WTC11 (cell line): ENCODE measurements at regions not wholly inside any gene's neighbourhood (a gene's known extent, or its start where the extent isn't known, plus 50 kb on each side); places are given as distances from the start of the nearest gene placed in this dataset.
"Not testable (repeated sequence)": the region's sequence is repeated elsewhere in the genome, so short reads cannot be mapped to it uniquely, and the experiment has no call there.

Experiments used
- SOX15 ChIP-seq: fragments of 250-450 bp; sonication (Bioruptor Pico); IDR thresholded peaks from 2 replicates; pipeline ENCODE4 v1.9.0; 2021; ENCODE audit warnings: mild to moderate bottlenecking
- SP1 ChIP-seq: sonication (generic); formaldehyde crosslinking; conservative IDR thresholded peaks from 2 replicates; pipeline ENCODE4 v1.8.1; 2022; ENCODE audit warnings: missing genetic modification reagents
- TEAD4 ChIP-seq: sonication (generic); formaldehyde crosslinking; IDR thresholded peaks from 2 replicates; pipeline ENCODE4 v1.8.0; 2022; ENCODE audit warnings: mild to moderate bottlenecking, missing genetic modification reagents
- TF ChIP-seq, protein P1 (sequence below): fragments of 200-600 bp; IDR thresholded peaks from 2 replicates; pipeline ENCODE4 v1.8.0; 2022; ENCODE audit warnings: antibody characterized with exemption
- TF ChIP-seq, protein P2 (sequence below): sonication (generic); formaldehyde crosslinking; IDR thresholded peaks from 2 replicates; pipeline ENCODE4 v1.8.1; 2022; ENCODE audit warnings: low read depth, missing genetic modification reagents, borderline replicate concordance
- TF ChIP-seq, protein P3 (sequence below): sonication (generic); formaldehyde crosslinking; IDR thresholded peaks from 2 replicates; pipeline ENCODE4 v1.8.0; 2022; ENCODE audit warnings: mild to moderate bottlenecking, missing genetic modification reagents
- TF ChIP-seq, protein P4 (sequence below): sonication (generic); formaldehyde crosslinking; conservative IDR thresholded peaks from 2 replicates; pipeline ENCODE4 v1.8.1; 2022; ENCODE audit warnings: mild to moderate bottlenecking, missing genetic modification reagents
- TF ChIP-seq, protein P5 (sequence below): fragments of 250-450 bp; sonication (Bioruptor Pico); IDR thresholded peaks from 2 replicates; pipeline ENCODE4 v2.1.2; 2022; ENCODE audit warnings: mild to moderate bottlenecking, moderate library complexity

DNA sequence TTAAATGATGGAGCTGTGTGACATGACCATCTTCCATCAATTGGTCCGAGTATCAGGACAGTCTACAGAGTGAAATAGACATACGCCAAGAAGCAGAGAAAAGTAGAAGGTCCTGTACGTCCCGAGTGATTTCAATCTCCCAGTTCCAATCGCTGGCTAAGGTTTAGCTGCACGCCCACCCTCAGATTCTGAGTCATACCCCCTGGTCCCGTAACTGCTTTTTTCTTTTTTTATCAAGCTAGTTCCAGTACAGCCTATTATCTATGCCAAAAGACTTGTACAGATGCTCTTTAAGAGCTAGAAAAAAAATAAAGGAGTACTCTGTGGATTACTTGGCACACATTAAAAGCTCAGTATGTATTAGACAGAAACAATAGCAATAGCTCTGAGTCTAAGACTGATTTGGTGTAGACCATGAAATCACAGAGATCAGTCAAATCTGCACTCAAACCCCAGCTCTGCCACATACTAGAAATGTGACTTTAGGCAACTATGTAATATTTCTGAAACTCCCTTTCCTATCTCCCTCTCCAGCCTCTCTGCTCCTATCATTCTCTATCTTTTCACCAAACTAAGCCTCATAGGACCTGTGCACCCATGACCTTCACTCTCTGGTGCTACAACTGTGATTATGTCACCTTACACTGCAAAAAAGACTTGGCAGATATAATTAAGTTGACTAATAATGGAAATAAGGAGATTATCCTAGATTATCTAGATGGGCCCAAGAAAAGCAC is 63.0 kb upstream of the SRRM3 start:
- TF ChIP-seq, protein P1, sequence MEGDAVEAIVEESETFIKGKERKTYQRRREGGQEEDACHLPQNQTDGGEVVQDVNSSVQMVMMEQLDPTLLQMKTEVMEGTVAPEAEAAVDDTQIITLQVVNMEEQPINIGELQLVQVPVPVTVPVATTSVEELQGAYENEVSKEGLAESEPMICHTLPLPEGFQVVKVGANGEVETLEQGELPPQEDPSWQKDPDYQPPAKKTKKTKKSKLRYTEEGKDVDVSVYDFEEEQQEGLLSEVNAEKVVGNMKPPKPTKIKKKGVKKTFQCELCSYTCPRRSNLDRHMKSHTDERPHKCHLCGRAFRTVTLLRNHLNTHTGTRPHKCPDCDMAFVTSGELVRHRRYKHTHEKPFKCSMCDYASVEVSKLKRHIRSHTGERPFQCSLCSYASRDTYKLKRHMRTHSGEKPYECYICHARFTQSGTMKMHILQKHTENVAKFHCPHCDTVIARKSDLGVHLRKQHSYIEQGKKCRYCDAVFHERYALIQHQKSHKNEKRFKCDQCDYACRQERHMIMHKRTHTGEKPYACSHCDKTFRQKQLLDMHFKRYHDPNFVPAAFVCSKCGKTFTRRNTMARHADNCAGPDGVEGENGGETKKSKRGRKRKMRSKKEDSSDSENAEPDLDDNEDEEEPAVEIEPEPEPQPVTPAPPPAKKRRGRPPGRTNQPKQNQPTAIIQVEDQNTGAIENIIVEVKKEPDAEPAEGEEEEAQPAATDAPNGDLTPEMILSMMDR, result not testable (repeated sequence)
- not testable (repeated sequence) for TF ChIP-seq SP1, SOX15, TEAD4 (CRISPR knock-in tag)
- TF ChIP-seq, protein P2, sequence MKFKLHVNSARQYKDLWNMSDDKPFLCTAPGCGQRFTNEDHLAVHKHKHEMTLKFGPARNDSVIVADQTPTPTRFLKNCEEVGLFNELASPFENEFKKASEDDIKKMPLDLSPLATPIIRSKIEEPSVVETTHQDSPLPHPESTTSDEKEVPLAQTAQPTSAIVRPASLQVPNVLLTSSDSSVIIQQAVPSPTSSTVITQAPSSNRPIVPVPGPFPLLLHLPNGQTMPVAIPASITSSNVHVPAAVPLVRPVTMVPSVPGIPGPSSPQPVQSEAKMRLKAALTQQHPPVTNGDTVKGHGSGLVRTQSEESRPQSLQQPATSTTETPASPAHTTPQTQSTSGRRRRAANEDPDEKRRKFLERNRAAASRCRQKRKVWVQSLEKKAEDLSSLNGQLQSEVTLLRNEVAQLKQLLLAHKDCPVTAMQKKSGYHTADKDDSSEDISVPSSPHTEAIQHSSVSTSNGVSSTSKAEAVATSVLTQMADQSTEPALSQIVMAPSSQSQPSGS (CRISPR knock-in tag), result not testable (repeated sequence)
- TF ChIP-seq, protein P3, sequence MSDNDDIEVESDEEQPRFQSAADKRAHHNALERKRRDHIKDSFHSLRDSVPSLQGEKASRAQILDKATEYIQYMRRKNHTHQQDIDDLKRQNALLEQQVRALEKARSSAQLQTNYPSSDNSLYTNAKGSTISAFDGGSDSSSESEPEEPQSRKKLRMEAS (CRISPR knock-in tag), result not testable (repeated sequence)
- TF ChIP-seq, protein P4, sequence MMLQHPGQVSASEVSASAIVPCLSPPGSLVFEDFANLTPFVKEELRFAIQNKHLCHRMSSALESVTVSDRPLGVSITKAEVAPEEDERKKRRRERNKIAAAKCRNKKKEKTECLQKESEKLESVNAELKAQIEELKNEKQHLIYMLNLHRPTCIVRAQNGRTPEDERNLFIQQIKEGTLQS (CRISPR knock-in tag), result not testable (repeated sequence)
- TF ChIP-seq, protein P5, sequence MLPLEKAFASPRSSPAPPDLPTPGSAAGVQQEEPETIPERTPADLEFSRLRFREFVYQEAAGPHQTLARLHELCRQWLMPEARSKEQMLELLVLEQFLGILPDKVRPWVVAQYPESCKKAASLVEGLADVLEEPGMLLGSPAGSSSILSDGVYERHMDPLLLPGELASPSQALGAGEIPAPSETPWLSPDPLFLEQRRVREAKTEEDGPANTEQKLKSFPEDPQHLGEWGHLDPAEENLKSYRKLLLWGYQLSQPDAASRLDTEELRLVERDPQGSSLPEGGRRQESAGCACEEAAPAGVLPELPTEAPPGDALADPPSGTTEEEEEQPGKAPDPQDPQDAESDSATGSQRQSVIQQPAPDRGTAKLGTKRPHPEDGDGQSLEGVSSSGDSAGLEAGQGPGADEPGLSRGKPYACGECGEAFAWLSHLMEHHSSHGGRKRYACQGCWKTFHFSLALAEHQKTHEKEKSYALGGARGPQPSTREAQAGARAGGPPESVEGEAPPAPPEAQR (CRISPR knock-in tag), result not testable (repeated sequence)
